ENCODE measurements at regions not wholly inside any gene's neighbourhood (a gene's known extent, or its start where the extent isn't known, plus 50 kb on each side); places are given as distances from the start of the nearest gene placed in this dataset.

GRCh38 chr6:164144316-164144715 is 729.8 kb downstream of the QKI start:
- TF ChIP-seq CTCF (IDR thresholded peaks at IDR 0.05) (no peak), POLR2AphosphoS5 (IDR thresholded peaks at IDR 0.05; ENCODE audit: insufficient read depth in 1 of 2, low read depth in 1 of 2) (no peak)
